CD14-positive monocyte (primary cell): ENCODE measurements at regions not wholly inside any gene's neighbourhood (a gene's known extent, or its start where the extent isn't known, plus 50 kb on each side); places are given as distances from the start of the nearest gene placed in this dataset.

ENCODE experiments used
- DNase-seq, 3 donors: peaks; one replicate each; pipeline ENCODE4 v3.0.0-alpha.2; 2011 to 2022
- H2AFZ ChIP-seq: 2 replicates; pipeline ENCODE4 v1.6.0; 2012; ENCODE audit warnings: mild to moderate bottlenecking, low read depth, low read length, inconsistent platforms; ENCODE audit not compliant: insufficient read depth, poor library complexity, severe bottlenecking
- H3K27ac ChIP-seq, 2 donors: 1 replicate in 1 of 2; 2 replicates in 1 of 2; pipeline ENCODE4 v1.5.1; 2012 to 2013; ENCODE audit warnings: low read length in 2 of 2, control low read depth in 1 of 2, inconsistent platforms in 1 of 2, low read depth in 1 of 2, mild to moderate bottlenecking in 1 of 2
- H3K27me3 ChIP-seq, 2 donors: one replicate each; pipeline versions ENCODE4 v1.6.0 to v1.6.1; 2011 to 2013; ENCODE audit warnings: low read length in 2 of 2; ENCODE audit not compliant: control insufficient read depth in 2 of 2, insufficient read depth in 2 of 2
- H3K36me3 ChIP-seq, 2 donors: replicated peaks in 1 of 2; 1 replicate in 1 of 2; 2 replicates in 1 of 2; pipeline versions ENCODE4 v1.5.1 to v1.6.1; 2012 to 2013; ENCODE audit warnings: low read length in 2 of 2, control low read depth in 1 of 2, inconsistent platforms in 1 of 2, mild to moderate bottlenecking in 1 of 2; ENCODE audit not compliant: insufficient read depth in 2 of 2, control insufficient read depth in 1 of 2
- H3K4me1 ChIP-seq, 2 donors: 1 replicate in 1 of 2; 2 replicates in 1 of 2; pipeline versions ENCODE4 v1.5.1 to v1.6.1; 2012 to 2013; ENCODE audit warnings: low read length in 2 of 2, control low read depth in 1 of 2, inconsistent platforms in 1 of 2, mild to moderate bottlenecking in 1 of 2, moderate library complexity in 1 of 2; ENCODE audit not compliant: insufficient read depth in 2 of 2, control insufficient read depth in 1 of 2
- H3K4me2 ChIP-seq: replicated peaks from 2 replicates; pipeline ENCODE3; 2012; ENCODE audit warnings: low read length, moderate library complexity, mild to moderate bottlenecking; ENCODE audit not compliant: poor library complexity, severe bottlenecking; ENCODE audit errors: extremely low read depth
- H3K4me3 ChIP-seq, 3 experiments: fragments of 200-600 bp in 1 of 3; sonication (generic) in 1 of 3; replicated peaks in 1 of 3; 1 replicate in 2 of 3; 2 replicates in 1 of 3; pipeline ENCODE4 v1.5.1; 2011 to 2013; ENCODE audit warnings: low read length in 3 of 3, mild to moderate bottlenecking in 3 of 3, control low read depth in 2 of 3, low read depth in 2 of 3, inconsistent platforms in 1 of 3, moderate library complexity in 1 of 3
- H3K79me2 ChIP-seq: 2 replicates; pipeline ENCODE4 v1.6.0; 2012; ENCODE audit warnings: mild to moderate bottlenecking, control low read depth, inconsistent platforms, low read length, moderate library complexity; ENCODE audit not compliant: insufficient read depth
- H3K9ac ChIP-seq: 2 replicates; pipeline ENCODE4 v1.6.0; 2017; ENCODE audit warnings: low read length, mild to moderate bottlenecking; ENCODE audit not compliant: insufficient read depth, poor library complexity, severe bottlenecking
- H3K9me3 ChIP-seq, 2 donors: replicated peaks in 1 of 2; 1 replicate in 1 of 2; 2 replicates in 1 of 2; pipeline versions ENCODE4 v1.5.1 to v1.6.1; 2012 to 2013; ENCODE audit warnings: low read length in 2 of 2, control low read depth in 1 of 2; ENCODE audit not compliant: control insufficient read depth in 1 of 2, insufficient read depth in 1 of 2
- H4K20me1 ChIP-seq: 2 replicates; pipeline ENCODE4 v1.6.0; 2012; ENCODE audit warnings: mild to moderate bottlenecking, low read length, control low read depth, moderate library complexity; ENCODE audit not compliant: insufficient read depth
- H3K27ac Mint-ChIP-seq, 7 donors: one replicate each; pipeline ENCODE4 v1.8.0; 2020; ENCODE audit warnings: mild to moderate bottlenecking in 7 of 7, mixed read lengths in 7 of 7, moderate library complexity in 6 of 7, inconsistent platforms in 2 of 7
- H3K27me3 Mint-ChIP-seq, 3 donors: one replicate each; pipeline ENCODE4 v1.8.0; 2021 to 2022; ENCODE audit warnings: low read depth in 3 of 3, mild to moderate bottlenecking in 3 of 3, mixed read lengths in 3 of 3, moderate library complexity in 3 of 3, inconsistent platforms in 1 of 3
- H3K36me3 Mint-ChIP-seq, 2 donors: one replicate each; pipeline ENCODE4 v1.8.0; 2020; ENCODE audit warnings: mixed read lengths in 2 of 2, inconsistent platforms in 1 of 2, mild to moderate bottlenecking in 1 of 2
- H3K4me1 Mint-ChIP-seq: one replicate; pipeline ENCODE4 v1.8.0; 2020; ENCODE audit warnings: mild to moderate bottlenecking, mixed read lengths
- H3K4me3 Mint-ChIP-seq, 2 donors: one replicate each; pipeline ENCODE4 v1.8.0; 2020; ENCODE audit warnings: mild to moderate bottlenecking in 2 of 2, mixed read lengths in 2 of 2, moderate library complexity in 1 of 2
- H3K9me3 Mint-ChIP-seq, 7 donors: one replicate each; pipeline ENCODE4 v1.8.0; 2020 to 2022; ENCODE audit warnings: mixed read lengths in 7 of 7, mild to moderate bottlenecking in 6 of 7, moderate library complexity in 6 of 7, inconsistent platforms in 2 of 7
- CTCF ChIP-seq: fragments of 200-600 bp; IDR thresholded peaks from one replicate; pipeline ENCODE4 v1.8.0; 2022; ENCODE audit warnings: antibody characterized with exemption, mild to moderate bottlenecking
- WGBS: methylation state at CpG from one replicate; pipeline ENCODE4 v1.1.5; 2013; ENCODE audit warnings: missing lambda C conversion rate; ENCODE audit not compliant: insufficient coverage; 5-methylcytosine and 5-hydroxymethylcytosine counted together
- intact Hi-C, 2 donors: fragments of 100-400 bp; cut with micrococcal nuclease; formaldehyde crosslinking; loops; one replicate each; pipeline versions ENCODE4 v1.15.0 to v1.15.1; 2023

GRCh38 chr1:94650301-94650700 is 108.7 kb upstream of the F3 start:
- Histone ChIP-seq H3K79me2 (no peaks in the 10 kb centered on the region), H2AFZ (no peak overlapping the region), H3K27me3 (no peaks in the 10 kb centered on the region), H3K27ac (no peak overlapping the region), H3K9me3 (no peaks in the 10 kb centered on the region), H3K36me3 (no peaks in the 10 kb centered on the region), H3K4me1 (no peaks in the 10 kb centered on the region), H3K9ac (no peak overlapping the region), H4K20me1 (no peaks in the 10 kb centered on the region), H3K4me2 (no peak overlapping the region), H3K4me3 (no peak overlapping the region)
- H3K9me3 Mint-ChIP-seq = no peaks in the 10 kb centered on the region
- H3K36me3 Mint-ChIP-seq = no peaks in the 10 kb centered on the region
- H3K4me1 Mint-ChIP-seq = no peaks in the 10 kb centered on the region
- no peak overlapping the region for H3K4me3 Mint-ChIP-seq
- no peak for DNase-seq
- no peak overlapping the region for H3K27ac Mint-ChIP-seq
- intact Hi-C loops = no loop called here
- TF ChIP-seq CTCF = no peak
- H3K27me3 Mint-ChIP-seq = peaks cover 0 to 3% (median 2%) of the 10 kb centered on the region in 3 donors
- no CpG with 5 or more reads among the region's 2 CpGs for WGBS

GRCh38 chr1:94648225-94649007 is 106.9 kb upstream of the F3 start:
- H3K79me2 ChIP-seq = no peaks in the 10 kb centered on the region
- TF ChIP-seq CTCF = no peak
- H3K4me1 ChIP-seq = no peaks in the 10 kb centered on the region
- no peak overlapping the region for H3K9ac ChIP-seq
- H3K4me1 Mint-ChIP-seq = no peaks in the 10 kb centered on the region
- no peak overlapping the region for H3K27ac ChIP-seq
- no peaks in the 10 kb centered on the region for H3K27me3 ChIP-seq
- peaks cover 0 to 4% (median 3%) of the 10 kb centered on the region in 3 donors for H3K27me3 Mint-ChIP-seq
- H3K9me3 Mint-ChIP-seq = no peaks in the 10 kb centered on the region
- no peak overlapping the region for H2AFZ ChIP-seq
- H3K4me3 Mint-ChIP-seq = no peak overlapping the region
- no peaks in the 10 kb centered on the region for H3K36me3 Mint-ChIP-seq
- no peak overlapping the region for H3K27ac Mint-ChIP-seq
- no peaks in the 10 kb centered on the region for H4K20me1 ChIP-seq
- DNase-seq = no peak
- no peak overlapping the region for H3K4me3 ChIP-seq
- intact Hi-C loops = no loop called here
- no peaks in the 10 kb centered on the region for H3K9me3 ChIP-seq
- H3K36me3 ChIP-seq = no peaks in the 10 kb centered on the region
- no CpG with 5 or more reads among the region's 14 CpGs for WGBS
- H3K4me2 ChIP-seq = no peak overlapping the region
